OCI-LY7 (cell line): ENCODE measurements at regions not wholly inside any gene's neighbourhood (a gene's known extent, or its start where the extent isn't known, plus 50 kb on each side); places are given as distances from the start of the nearest gene placed in this dataset.

Experiments used
- BruUV-seq: library from RNA; stranded (reverse); fragments of 400-500 nt; replicated peaks from 2 replicates; lab custom pipeline; 2021; lab: Mats Ljungman, UMichigan
- CTCF ChIA-PET: fragments of 300-600 bp; sonication (Branson Sonifier 250); formaldehyde crosslinking; loops from one replicate; lab custom pipeline; 2022; ENCODE audit warnings: antibody characterized with exemption; ENCODE audit not compliant: unreplicated experiment; lab: Charles Lee
- POLR2A ChIA-PET: fragments of 300-600 bp; sonication (Branson Sonifier 250); formaldehyde crosslinking; loops from one replicate; lab custom pipeline; 2022; ENCODE audit warnings: antibody characterized with exemption; lab: Charles Lee
- DNase-seq: peaks from one replicate; pipeline ENCODE4 v3.0.0-alpha.2; 2015; ENCODE audit warnings: low spot score
- H2AFZ ChIP-seq: fragments of 200-600 bp; sonication (generic), shearing (Covaris generic); 2 replicates; pipeline ENCODE4 v1.6.1; 2014; ENCODE audit warnings: mild to moderate bottlenecking, antibody characterized with exemption, low read length, moderate library complexity
- H3K27ac ChIP-seq: fragments of 200-600 bp; sonication (generic); 2 replicates; pipeline ENCODE4 v1.5.1; 2014; ENCODE audit warnings: mixed run types, low read depth, mild to moderate bottlenecking, moderate library complexity, low read length, inconsistent platforms; ENCODE audit not compliant: poor library complexity, severe bottlenecking
- H3K36me3 ChIP-seq: fragments of 200-600 bp; sonication (generic); 2 replicates; pipeline ENCODE4 v1.6.1; 2014; ENCODE audit warnings: mild to moderate bottlenecking, antibody characterized with exemption, low read length, moderate library complexity, mixed read lengths; ENCODE audit not compliant: insufficient read depth
- H3K4me1 ChIP-seq: fragments of 200-600 bp; sonication (generic); 2 replicates; pipeline ENCODE4 v1.5.1; 2014; ENCODE audit warnings: mild to moderate bottlenecking, low read length; ENCODE audit not compliant: insufficient read depth, poor library complexity, severe bottlenecking
- H3K4me2 ChIP-seq: fragments of 200-600 bp; sonication (generic); 2 replicates; pipeline ENCODE4 v1.6.1; 2014; ENCODE audit warnings: mild to moderate bottlenecking, low read length
- H3K4me3 ChIP-seq: fragments of 200-600 bp; sonication (generic); 2 replicates; pipeline ENCODE4 v1.5.1; 2014; ENCODE audit warnings: mild to moderate bottlenecking, low read depth, low read length; ENCODE audit not compliant: poor library complexity, severe bottlenecking
- H3K79me2 ChIP-seq: fragments of 200-600 bp; sonication (generic); 2 replicates; pipeline ENCODE4 v1.6.1; 2016; ENCODE audit warnings: low read depth, mild to moderate bottlenecking, low read length, moderate library complexity, mixed read lengths; ENCODE audit not compliant: insufficient read depth
- H3K9me2 ChIP-seq: fragments of 200-600 bp; sonication (generic); 2 replicates; pipeline ENCODE4 v1.6.1; 2016; ENCODE audit warnings: mild to moderate bottlenecking, low read length, mixed read lengths; ENCODE audit not compliant: insufficient read depth
- H3K9me3 ChIP-seq: fragments of 200-600 bp; sonication (generic); 2 replicates; pipeline ENCODE4 v1.6.1; 2014; ENCODE audit warnings: mild to moderate bottlenecking, mixed run types, low read length, mixed read lengths
- H4K20me1 ChIP-seq: fragments of 200-600 bp; sonication (generic); 2 replicates; pipeline ENCODE4 v1.6.1; 2014; ENCODE audit warnings: mild to moderate bottlenecking, antibody characterized with exemption, low read length, moderate library complexity, mixed read lengths; ENCODE audit not compliant: insufficient read depth
- EZH2phosphoT487 ChIP-seq: fragments of 200-600 bp; sonication (generic); IDR thresholded peaks from 2 replicates; pipeline ENCODE4 v1.6.1; 2018; ENCODE audit warnings: low read depth, borderline replicate concordance, mild to moderate bottlenecking, mixed run types, antibody characterized with exemption, low read length, moderate library complexity, mixed read lengths
- intact Hi-C: fragments of 100-400 bp; cut with micrococcal nuclease; formaldehyde crosslinking; loops from one replicate; pipeline ENCODE4 v1.10.0; 2022; ENCODE audit not compliant: unreplicated experiment
- TF ChIP-seq, protein P1 (sequence below): fragments of 200-600 bp; sonication (generic); conservative IDR thresholded peaks from 2 replicates; pipeline ENCODE4 v1.5.1; 2014; ENCODE audit warnings: mild to moderate bottlenecking, antibody characterized with exemption, low read length, moderate library complexity, mixed read lengths

DNA sequence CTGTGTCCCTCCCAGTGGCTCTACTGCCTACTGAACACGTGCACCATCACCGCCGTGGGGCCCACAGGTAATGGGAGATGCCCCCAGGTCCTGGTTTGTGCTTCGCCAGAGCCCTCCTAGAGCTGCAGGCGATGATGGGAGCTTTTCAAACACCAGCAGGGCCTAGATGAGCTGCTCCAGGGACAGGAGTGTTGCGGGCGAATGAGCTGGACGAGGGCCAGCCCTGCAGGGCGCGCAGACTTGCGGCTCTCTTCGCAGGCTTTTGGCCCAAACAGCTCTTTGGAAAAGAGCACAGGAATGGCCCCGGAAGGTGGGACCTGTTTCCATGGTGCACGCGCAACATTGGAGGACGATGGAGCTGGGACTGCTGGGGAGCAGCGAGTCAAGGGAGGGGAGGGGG, 409.3 kb upstream of the SULF2 start:
- no peak for TF ChIP-seq EZH2phosphoT487
- Histone ChIP-seq H3K79me2 (no peaks in the 10 kb centered on the region), H3K9me3 (no peaks in the 10 kb centered on the region), H3K27ac (no peak overlapping the region), H3K4me2 (no peak overlapping the region), H3K4me1 (no peaks in the 10 kb centered on the region), H4K20me1 (no peaks in the 10 kb centered on the region), H3K9me2 (no peaks in the 10 kb centered on the region), H2AFZ (no peak overlapping the region), H3K36me3 (no peaks in the 10 kb centered on the region), H3K4me3 (no peak overlapping the region)
- POLR2A ChIA-PET: no interaction called here
- no peak for DNase-seq
- intact Hi-C loops: no loop called here
- CTCF ChIA-PET: no interaction called here
- no TSS peak for BruUV-seq

DNA sequence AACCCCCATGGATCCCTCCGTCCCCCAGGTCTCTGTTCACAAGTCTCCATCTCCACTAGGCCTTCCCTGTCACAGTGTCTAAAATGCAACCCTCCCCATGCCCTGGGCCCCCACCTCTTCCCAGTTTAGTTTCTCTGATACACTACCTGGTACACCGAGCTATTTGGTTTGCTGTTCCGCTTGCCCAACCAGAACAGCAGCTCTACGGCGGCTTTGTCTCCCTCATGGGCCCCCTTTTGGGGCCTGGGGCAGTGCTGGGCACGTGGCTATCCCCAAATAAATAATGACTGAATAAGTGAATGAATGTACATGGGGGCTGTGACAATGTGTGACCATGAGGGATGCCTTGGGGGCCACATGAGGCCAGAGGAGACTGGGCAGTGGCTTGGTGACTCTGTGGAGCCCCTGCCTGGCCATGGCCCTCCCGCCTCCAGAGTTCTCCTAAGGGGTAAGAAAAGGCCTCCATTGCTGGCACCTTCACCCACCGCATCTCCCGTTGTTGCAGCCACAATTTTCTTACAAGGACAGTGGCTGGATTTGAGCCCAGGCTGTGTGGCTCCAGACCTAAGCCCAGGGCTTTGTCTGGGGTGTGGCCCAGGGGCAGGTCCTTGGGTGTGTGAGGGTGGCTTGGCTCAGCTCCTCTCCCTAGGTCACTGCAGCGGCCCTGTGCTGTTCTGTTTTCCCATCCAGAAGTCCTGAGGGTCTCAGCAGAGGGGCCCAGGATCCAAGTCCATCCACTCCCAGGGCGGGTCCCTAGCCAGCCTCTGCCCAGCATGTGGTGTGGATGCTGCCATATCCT, 408.5 kb upstream of the SULF2 start:
- Histone ChIP-seq H4K20me1 (no peaks in the 10 kb centered on the region), H3K4me1 (no peaks in the 10 kb centered on the region), H3K9me2 (no peaks in the 10 kb centered on the region), H3K4me3 (no peak overlapping the region), H3K27ac (no peak overlapping the region), H3K79me2 (no peaks in the 10 kb centered on the region), H2AFZ (no peak overlapping the region), H3K4me2 (no peak overlapping the region), H3K9me3 (no peaks in the 10 kb centered on the region), H3K36me3 (no peaks in the 10 kb centered on the region)
- intact Hi-C loops: no loop called here
- TF ChIP-seq, protein P1, sequence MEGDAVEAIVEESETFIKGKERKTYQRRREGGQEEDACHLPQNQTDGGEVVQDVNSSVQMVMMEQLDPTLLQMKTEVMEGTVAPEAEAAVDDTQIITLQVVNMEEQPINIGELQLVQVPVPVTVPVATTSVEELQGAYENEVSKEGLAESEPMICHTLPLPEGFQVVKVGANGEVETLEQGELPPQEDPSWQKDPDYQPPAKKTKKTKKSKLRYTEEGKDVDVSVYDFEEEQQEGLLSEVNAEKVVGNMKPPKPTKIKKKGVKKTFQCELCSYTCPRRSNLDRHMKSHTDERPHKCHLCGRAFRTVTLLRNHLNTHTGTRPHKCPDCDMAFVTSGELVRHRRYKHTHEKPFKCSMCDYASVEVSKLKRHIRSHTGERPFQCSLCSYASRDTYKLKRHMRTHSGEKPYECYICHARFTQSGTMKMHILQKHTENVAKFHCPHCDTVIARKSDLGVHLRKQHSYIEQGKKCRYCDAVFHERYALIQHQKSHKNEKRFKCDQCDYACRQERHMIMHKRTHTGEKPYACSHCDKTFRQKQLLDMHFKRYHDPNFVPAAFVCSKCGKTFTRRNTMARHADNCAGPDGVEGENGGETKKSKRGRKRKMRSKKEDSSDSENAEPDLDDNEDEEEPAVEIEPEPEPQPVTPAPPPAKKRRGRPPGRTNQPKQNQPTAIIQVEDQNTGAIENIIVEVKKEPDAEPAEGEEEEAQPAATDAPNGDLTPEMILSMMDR: no peak
- no peak for TF ChIP-seq EZH2phosphoT487
- DNase-seq: no peak
- no TSS peak for BruUV-seq
- ChIA-PET POLR2A (no interaction called here), CTCF (no interaction called here)

- H3K4me2 ChIP-seq: no peak overlapping the region
- TF ChIP-seq, protein P1: no peak
- no peak for TF ChIP-seq EZH2phosphoT487
- no peaks in the 10 kb centered on the region for H3K36me3 ChIP-seq
- H2AFZ ChIP-seq: no peak overlapping the region
- H3K27ac ChIP-seq: no peak overlapping the region
- intact Hi-C loops: no loop called here
- ChIA-PET CTCF (no interaction called here), POLR2A (no interaction called here)
- BruUV-seq: no TSS peak
- no peaks in the 10 kb centered on the region for H3K9me2 ChIP-seq
- no peaks in the 10 kb centered on the region for H3K4me1 ChIP-seq
- no peak for DNase-seq
- no peaks in the 10 kb centered on the region for H4K20me1 ChIP-seq
- no peaks in the 10 kb centered on the region for H3K79me2 ChIP-seq
- no peak overlapping the region for H3K4me3 ChIP-seq
- no peaks in the 10 kb centered on the region for H3K9me3 ChIP-seq
Observed at GRCh38 chr20:48192109-48192508, 406.8 kb upstream of the SULF2 start.
